ENCODE measurements at regions not wholly inside any gene's neighbourhood (a gene's known extent, or its start where the extent isn't known, plus 50 kb on each side); places are given as distances from the start of the nearest gene placed in this dataset.

GRCh38 chr9:107142430-107142829, 140.6 kb upstream of the RAD23B start:
- no peak overlapping the region for H2AK9ac ChIP-seq (replicated peaks; ENCODE audit: low read depth, low read length, poor library complexity)
- H3K4me3 ChIP-seq (ENCODE audit: insufficient read depth, low read depth, low read length) = no peak overlapping the region
- no peak overlapping the region for H4K8ac ChIP-seq (ENCODE audit: low read depth in 2 of 2, low read length in 2 of 2)
- WGBS, 2 experiments (ENCODE audit: extremely low coverage in 2 of 2, insufficient read length in 1 of 2) = no CpG with 5 or more reads among the region's 1 CpG
- H3K27ac ChIP-seq (ENCODE audit: insufficient read depth, low read length) = no peak overlapping the region
- intact Hi-C loops (cut with micrococcal nuclease) (no loop called here), dilution Hi-C loops (cut with HindIII; ENCODE audit: low sequenced_read_pairs, unreplicated experiment) (no loop called here), in situ Hi-C loops (cut with MboI; ENCODE audit: low sequenced_read_pairs) (loop anchor here (25.0 kb wide), 1 partner anchor 1620 kb away; no protein-coding TSS in a partner anchor)
- DNase-seq = no peak
- H4K5ac ChIP-seq (ENCODE audit: low read depth, low read length) = no peak overlapping the region
- no peak overlapping the region for H2AFZ ChIP-seq (replicated peaks; ENCODE audit: low read length, poor library complexity)
- no peak overlapping the region for H2BK15ac ChIP-seq (ENCODE audit: low read depth, low read length)
- no peak overlapping the region for H2BK20ac ChIP-seq (ENCODE audit: low read depth, low read length)
- H3K4me1 ChIP-seq (ENCODE audit: control insufficient read depth, insufficient read depth, low read length) = no peaks in the 10 kb centered on the region
- H3K56ac ChIP-seq (ENCODE audit: extremely low read depth, insufficient read depth, low read length) = no peak overlapping the region
- ATAC-seq (ENCODE audit: low read depth) = no peak
- no peak overlapping the region for H2AK5ac ChIP-seq (ENCODE audit: low read depth, low read length)
- no peak overlapping the region for H2BK120ac ChIP-seq (ENCODE audit: low read depth, low read length)
- peaks cover 20% of the 10 kb centered on the region for H3K27me3 ChIP-seq (ENCODE audit: control insufficient read depth, insufficient read depth, low read length)
- no peak overlapping the region for H3K23ac ChIP-seq (ENCODE audit: low read depth, low read length)
- no peak overlapping the region for H4K91ac ChIP-seq (ENCODE audit: insufficient read depth, low read depth, low read length)
- BruUV-seq (replicated peaks) = no TSS peak
- no peak for TF ChIP-seq MAFK (IDR thresholded peaks at IDR 0.05; ENCODE audit: low read depth, low read length)
- TF ChIP-seq POLR2A (IDR thresholded peaks at IDR 0.05; ENCODE audit: low read depth, low read length) = no peak
- TF ChIP-seq MAZ (IDR thresholded peaks at IDR 0.05; ENCODE audit: borderline replicate concordance, low read depth, low read length) = no peak
- no peak for TF ChIP-seq FOS (IDR thresholded peaks at IDR 0.05; ENCODE audit: low read depth, low read length)
- TF ChIP-seq RFX5 (IDR thresholded peaks at IDR 0.05; ENCODE audit: low read depth, low read length) = no peak
- TF ChIP-seq NFE2L2 (IDR thresholded peaks at IDR 0.05; ENCODE audit: low read depth, low read length) = no peak
- no peak overlapping the region for H3K9ac ChIP-seq (ENCODE audit: low read depth, low read length)
- H3K9me1 ChIP-seq (ENCODE audit: insufficient read depth, low read length) = no peaks in the 10 kb centered on the region
- no peak overlapping the region for H3K18ac ChIP-seq (ENCODE audit: low read depth, low read length)
- no peak overlapping the region for H3K4ac ChIP-seq (ENCODE audit: low read depth, low read length)
- no peaks in the 10 kb centered on the region for H4K20me1 ChIP-seq (ENCODE audit: insufficient read depth, low read length)
- H3K79me1 ChIP-seq (ENCODE audit: low read depth in 1 of 2, low read length in 2 of 2) = no peaks in the 10 kb centered on the region
- no peaks in the 10 kb centered on the region for H3K9me3 ChIP-seq (ENCODE audit: control insufficient read depth, insufficient read depth, low read length)
- no peak overlapping the region for H3K14ac ChIP-seq (replicated peaks; ENCODE audit: low read depth, low read length)
- CTCF ChIA-PET = no interaction called here
- H2BK5ac ChIP-seq (ENCODE audit: low read depth, low read length, poor library complexity, severe bottlenecking) = no peak overlapping the region
- POLR2A ChIA-PET (ENCODE audit: unreplicated experiment) = no interaction called here
- no peaks in the 10 kb centered on the region for H3K36me3 ChIP-seq (ENCODE audit: control insufficient read depth, insufficient read depth, low read length)
- H3K4me2 ChIP-seq (ENCODE audit: low read depth, low read length) = no peak overlapping the region
